OCI-LY7 (cell line): ENCODE measurements at regions not wholly inside any gene's neighbourhood (a gene's known extent, or its start where the extent isn't known, plus 50 kb on each side); places are given as distances from the start of the nearest gene placed in this dataset.

ENCODE experiments used
- CTCF ChIP-seq: fragments of 200-600 bp; sonication (generic); conservative IDR thresholded peaks from 2 replicates; pipeline ENCODE4 v1.5.1; 2014; ENCODE audit warnings: mild to moderate bottlenecking, antibody characterized with exemption, low read length, moderate library complexity, mixed read lengths
- EZH2phosphoT487 ChIP-seq: fragments of 200-600 bp; sonication (generic); IDR thresholded peaks from 2 replicates; pipeline ENCODE4 v1.6.1; 2018; ENCODE audit warnings: low read depth, borderline replicate concordance, mild to moderate bottlenecking, mixed run types, antibody characterized with exemption, low read length, moderate library complexity, mixed read lengths

- TF ChIP-seq CTCF = no peak
- no peak for TF ChIP-seq EZH2phosphoT487
Measured at GRCh38 chr6:66128243-66128642, 421.2 kb upstream of the EYS start.
